ENCODE measurements at regions not wholly inside any gene's neighbourhood (a gene's known extent, or its start where the extent isn't known, plus 50 kb on each side); places are given as distances from the start of the nearest gene placed in this dataset.

DNA sequence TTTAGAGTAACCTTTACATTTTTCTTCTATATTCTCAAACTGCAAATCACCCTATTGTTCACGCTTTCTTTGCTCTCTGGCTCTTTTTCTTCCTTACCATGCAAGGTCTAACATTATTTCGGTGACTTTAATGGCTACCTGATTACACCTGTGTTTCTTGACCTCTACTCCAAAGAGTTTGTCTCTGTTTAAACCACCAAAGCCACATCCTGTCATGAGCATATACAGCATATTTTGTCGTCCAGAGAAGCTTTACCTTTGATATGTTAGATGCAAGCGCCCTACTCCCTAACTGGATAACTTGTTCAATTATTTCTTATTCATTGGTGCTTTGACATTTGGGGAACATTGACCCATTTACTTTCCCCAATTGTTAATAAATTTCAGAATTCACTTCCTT is 565.1 kb upstream of the GCFC2 start:
- Histone ChIP-seq H3K4me3 (ENCODE audit: low read depth, low read length) (no peak overlapping the region), H3K36me3 (ENCODE audit: insufficient read depth) (no peaks in the 10 kb centered on the region), H3K4me1 (ENCODE audit: insufficient read depth) (no peaks in the 10 kb centered on the region), H3K27ac (ENCODE audit: low read depth) (no peak overlapping the region)
- 88% methylated on average over 4 of the region's 4 CpGs for WGBS
- no peak for DNase-seq (ENCODE audit: extremely low spot score)

DNA sequence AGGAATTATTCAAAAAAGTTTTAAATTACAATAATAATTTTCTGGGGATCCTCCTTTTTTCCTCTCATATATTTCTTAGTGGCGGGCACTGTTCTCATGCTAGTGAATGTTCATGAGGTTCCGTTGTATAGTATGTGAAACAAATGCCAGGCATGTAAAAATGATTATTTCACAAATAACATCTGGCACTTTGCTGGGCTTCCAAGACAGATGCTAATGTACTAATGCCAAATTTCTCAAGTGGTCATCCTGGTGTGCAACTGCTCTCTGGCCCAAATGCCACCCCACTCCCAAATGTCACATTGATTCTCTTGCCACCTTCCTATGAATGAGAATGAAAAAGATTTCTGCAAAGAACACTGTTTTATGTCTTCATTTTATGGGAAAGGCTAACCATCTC is 564.0 kb upstream of the GCFC2 start:
- Histone ChIP-seq H3K4me1 (ENCODE audit: insufficient read depth) (no peaks in the 10 kb centered on the region), H3K27ac (ENCODE audit: low read depth) (no peak overlapping the region), H3K4me3 (ENCODE audit: low read depth, low read length) (no peak overlapping the region), H3K36me3 (ENCODE audit: insufficient read depth) (no peaks in the 10 kb centered on the region)
- 87% methylated on average over 2 of the region's 2 CpGs for WGBS
- no peak for DNase-seq (ENCODE audit: extremely low spot score)

DNA sequence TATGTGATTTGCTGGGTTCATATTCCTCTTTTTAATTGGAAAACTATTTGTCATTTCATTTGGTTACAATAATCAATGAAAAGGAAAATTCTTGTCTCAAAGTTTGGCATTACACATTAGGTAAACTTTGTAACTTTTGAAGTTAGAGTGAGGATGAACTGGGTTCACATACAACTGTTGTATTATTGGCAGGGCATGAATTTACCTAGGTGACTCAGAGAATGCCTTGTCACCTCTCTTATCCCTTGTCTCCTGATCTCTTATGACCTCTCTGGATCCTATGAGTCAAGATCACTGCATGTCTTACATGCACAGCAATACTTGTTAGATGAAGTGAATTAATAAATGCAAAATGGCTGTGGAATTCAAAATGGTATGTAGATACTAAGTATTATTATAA is 563.4 kb upstream of the GCFC2 start:
- no peak for DNase-seq (ENCODE audit: extremely low spot score)
- no peak overlapping the region for H3K27ac ChIP-seq (ENCODE audit: low read depth)
- H3K4me3 ChIP-seq (ENCODE audit: low read depth, low read length), result no peak overlapping the region
- H3K4me1 ChIP-seq (ENCODE audit: insufficient read depth), result no peaks in the 10 kb centered on the region
- H3K36me3 ChIP-seq (ENCODE audit: insufficient read depth), result no peaks in the 10 kb centered on the region

DNA sequence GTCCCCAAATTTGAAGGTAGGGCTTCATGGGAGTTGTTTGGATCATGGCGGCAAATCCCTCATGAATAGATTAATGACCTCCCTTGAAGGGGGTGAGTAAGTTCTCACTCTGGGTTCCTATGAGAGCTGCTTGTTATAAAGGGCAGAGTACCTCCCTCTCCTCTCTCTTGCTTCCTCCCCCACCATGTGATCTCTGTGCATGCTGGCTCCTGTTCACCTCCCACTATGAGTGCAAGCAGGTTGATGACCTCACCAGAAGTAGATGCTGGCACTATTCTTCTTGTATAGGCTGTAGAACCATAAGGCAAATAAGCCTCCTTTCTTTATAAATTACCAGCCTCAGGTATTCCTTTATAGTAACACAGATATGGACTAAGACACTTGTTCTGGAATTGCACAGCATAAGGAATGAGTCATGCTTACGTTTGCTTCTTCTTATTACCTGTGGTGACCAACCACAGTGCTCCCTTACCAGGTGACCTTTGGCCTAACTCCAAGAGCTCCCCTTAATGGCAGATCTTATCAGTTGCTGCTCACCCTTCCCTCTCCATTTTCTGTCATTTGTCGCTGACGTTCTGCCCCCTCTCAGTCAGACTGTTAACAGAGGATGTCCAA is 559.5 kb upstream of the GCFC2 start:
- WGBS, result 64% methylated on average over 4 of the region's 4 CpGs
- no peak for DNase-seq (ENCODE audit: extremely low spot score)
- H3K4me3 ChIP-seq (ENCODE audit: low read depth, low read length), result no peak overlapping the region
- H3K27ac ChIP-seq (ENCODE audit: low read depth), result no peak overlapping the region
- no peaks in the 10 kb centered on the region for H3K4me1 ChIP-seq (ENCODE audit: insufficient read depth)
- H3K36me3 ChIP-seq (ENCODE audit: insufficient read depth), result no peaks in the 10 kb centered on the region

DNA sequence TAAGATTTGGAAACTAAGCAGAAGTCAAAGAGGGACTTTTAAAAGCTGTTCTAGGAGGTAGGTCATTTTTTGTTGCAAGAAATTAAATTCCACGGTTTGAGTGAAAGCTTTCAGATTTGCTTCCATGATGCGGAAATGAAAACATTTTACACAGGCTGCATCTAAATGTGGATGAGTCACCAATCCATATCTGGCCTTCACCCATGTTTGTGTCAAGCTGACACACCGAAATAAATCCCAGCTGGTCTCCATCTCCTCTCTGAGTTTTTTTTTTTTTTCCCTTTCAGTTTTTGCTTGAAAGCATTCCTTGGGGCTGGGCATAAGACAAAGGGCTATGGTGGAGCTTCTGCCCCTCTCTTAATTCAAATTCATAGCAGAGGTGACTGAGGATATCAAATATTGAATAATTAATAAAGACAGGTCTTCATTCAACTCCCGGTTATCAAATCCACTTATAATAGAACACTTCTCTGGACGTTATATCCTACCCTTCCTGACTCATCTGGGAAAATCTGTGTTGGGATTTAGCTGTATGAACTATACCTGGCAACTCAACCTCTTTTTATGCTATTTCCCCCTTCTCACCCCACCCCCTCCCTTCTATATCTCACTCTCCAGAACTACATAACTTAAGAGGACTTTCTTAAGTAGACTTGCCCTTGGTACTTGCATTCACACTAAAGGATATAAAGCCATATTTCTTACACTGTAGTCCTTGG is 558.3 kb upstream of the GCFC2 start:
- 39% methylated on average over 5 of the region's 5 CpGs for WGBS
- DNase-seq (ENCODE audit: extremely low spot score), result no peak
- Histone ChIP-seq H3K4me3 (ENCODE audit: low read depth, low read length) (no peak overlapping the region), H3K36me3 (ENCODE audit: insufficient read depth) (no peaks in the 10 kb centered on the region), H3K27ac (ENCODE audit: low read depth) (no peak overlapping the region), H3K4me1 (ENCODE audit: insufficient read depth) (no peaks in the 10 kb centered on the region)

DNA sequence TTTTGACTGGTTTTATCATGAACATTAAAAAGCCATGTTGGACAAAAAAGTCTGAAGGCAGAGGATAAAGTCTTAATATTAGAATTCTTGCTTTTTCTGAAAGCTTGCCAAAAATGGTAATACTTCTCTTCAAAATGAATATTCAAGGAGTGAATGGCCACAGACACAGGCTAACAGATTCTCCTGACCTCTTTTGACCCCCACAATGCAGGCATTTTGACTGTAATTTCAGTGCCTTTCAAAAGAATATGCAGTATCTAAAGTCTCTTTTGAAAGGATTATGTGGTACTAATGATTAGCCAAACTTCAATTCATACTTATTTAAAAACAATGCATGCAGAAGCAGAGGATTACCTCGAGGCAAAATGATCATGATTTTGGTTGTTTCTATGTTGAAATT is 557.8 kb upstream of the GCFC2 start:
- H3K36me3 ChIP-seq (ENCODE audit: insufficient read depth), result no peaks in the 10 kb centered on the region
- no peak for DNase-seq (ENCODE audit: extremely low spot score)
- H3K27ac ChIP-seq (ENCODE audit: low read depth), result no peak overlapping the region
- no peak overlapping the region for H3K4me3 ChIP-seq (ENCODE audit: low read depth, low read length)
- WGBS, result 18% methylated on average over 1 of the region's 1 CpG
- H3K4me1 ChIP-seq (ENCODE audit: insufficient read depth), result no peaks in the 10 kb centered on the region

DNA sequence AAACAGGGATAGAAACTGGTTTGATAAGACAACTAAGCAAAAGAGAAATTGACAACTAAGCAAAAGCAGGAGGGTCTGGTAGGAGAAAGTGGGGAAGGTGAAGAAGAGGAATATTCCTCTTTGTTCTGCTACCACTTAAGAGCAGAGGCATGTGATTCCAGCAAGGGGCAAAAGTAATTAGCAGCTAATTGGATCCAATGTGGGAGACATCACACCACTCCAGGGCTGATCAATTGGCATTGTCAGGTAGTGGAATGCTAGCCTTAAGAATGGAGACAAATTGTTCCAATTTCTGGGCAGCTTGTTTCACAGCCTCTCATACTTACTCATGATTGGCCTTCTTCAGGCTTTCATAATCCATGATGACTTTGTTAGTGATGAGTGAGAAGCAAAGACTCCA is 547.1 kb upstream of the GCFC2 start:
- H3K27ac ChIP-seq (ENCODE audit: low read depth), result no peak overlapping the region
- H3K36me3 ChIP-seq (ENCODE audit: insufficient read depth), result no peaks in the 10 kb centered on the region
- DNase-seq (ENCODE audit: extremely low spot score), result no peak
- no peak overlapping the region for H3K4me3 ChIP-seq (ENCODE audit: low read depth, low read length)
- H3K4me1 ChIP-seq (ENCODE audit: insufficient read depth), result no peaks in the 10 kb centered on the region

DNA sequence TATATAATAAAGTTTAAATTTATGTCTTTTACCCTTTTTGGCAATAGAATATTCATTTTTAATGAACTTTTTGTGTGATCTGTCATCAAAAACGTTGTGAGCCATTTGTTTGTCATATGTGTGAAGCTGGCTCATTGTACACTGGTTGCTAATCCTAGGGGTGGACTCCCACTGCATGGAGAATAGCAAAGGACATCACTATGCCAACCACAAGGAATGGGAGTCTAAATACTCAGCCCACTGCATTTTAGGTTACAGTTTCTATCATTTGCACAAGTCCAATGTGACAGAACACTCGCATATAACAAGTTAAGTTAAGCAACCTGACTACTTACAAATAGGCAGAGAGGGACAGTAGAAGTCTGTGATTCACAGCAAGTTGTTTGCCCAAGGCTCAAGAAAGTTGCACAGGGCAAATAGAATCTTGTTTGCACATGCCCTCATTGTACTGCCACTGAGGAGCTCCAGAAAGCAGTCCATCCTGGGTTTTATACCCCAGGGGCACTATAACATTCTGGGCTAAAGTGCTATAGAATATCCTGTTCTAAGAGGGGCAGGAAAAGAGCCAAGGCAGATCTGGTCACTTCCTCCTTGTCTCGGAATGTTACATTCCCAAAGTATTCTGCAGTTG is 545.9 kb upstream of the GCFC2 start:
- Histone ChIP-seq H3K36me3 (ENCODE audit: insufficient read depth) (no peaks in the 10 kb centered on the region), H3K27ac (ENCODE audit: low read depth) (no peak overlapping the region), H3K4me1 (ENCODE audit: insufficient read depth) (no peaks in the 10 kb centered on the region), H3K4me3 (ENCODE audit: low read depth, low read length) (no peak overlapping the region)
- DNase-seq (ENCODE audit: extremely low spot score), result no peak
- 44% methylated on average over 3 of the region's 3 CpGs for WGBS

DNA sequence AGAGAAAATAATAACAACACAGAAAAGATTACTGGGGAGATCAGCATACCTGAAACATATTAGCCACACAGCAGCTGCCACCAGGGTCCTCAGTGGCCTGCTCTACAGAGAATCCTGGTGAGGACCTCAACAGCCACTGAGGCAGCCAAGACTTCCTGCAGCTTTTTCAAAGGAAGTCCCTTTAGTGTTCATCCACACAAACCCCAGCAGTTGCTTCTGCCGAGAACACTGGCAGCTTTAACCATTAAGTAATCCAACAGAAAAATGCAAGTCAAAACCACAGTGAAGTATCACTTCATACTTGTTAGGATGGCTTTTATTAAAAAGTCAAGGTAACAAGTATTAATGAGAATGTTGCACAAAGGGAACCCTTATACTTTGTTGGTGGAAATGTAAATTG is 542.0 kb upstream of the GCFC2 start:
- H3K36me3 ChIP-seq (ENCODE audit: insufficient read depth), result no peaks in the 10 kb centered on the region
- H3K4me1 ChIP-seq (ENCODE audit: insufficient read depth), result no peaks in the 10 kb centered on the region
- no peak overlapping the region for H3K4me3 ChIP-seq (ENCODE audit: low read depth, low read length)
- DNase-seq (ENCODE audit: extremely low spot score), result no peak
- no peak overlapping the region for H3K27ac ChIP-seq (ENCODE audit: low read depth)
- WGBS, result 44% methylated on average over 1 of the region's 1 CpG

DNA sequence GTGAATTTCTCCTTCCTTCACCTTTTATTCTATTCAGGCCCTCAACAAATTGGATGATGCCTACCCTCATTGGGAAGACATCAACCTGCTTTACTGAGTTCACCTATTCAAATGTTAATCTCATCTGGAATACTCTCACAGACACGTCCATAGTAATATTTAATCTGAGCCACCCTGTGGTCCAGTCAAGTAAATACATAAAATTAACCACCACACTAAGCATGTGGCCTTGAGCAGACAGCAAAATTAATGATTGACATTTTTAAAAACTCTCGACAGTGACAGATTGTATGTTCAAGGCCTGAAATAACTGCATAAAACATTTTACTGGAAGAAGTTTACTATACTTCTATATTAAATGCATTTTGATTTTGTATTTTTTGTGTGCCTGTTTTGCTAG is 540.6 kb upstream of the GCFC2 start:
- WGBS, result 59% methylated on average over 2 of the region's 2 CpGs
- DNase-seq (ENCODE audit: extremely low spot score), result no peak
- Histone ChIP-seq H3K4me3 (ENCODE audit: low read depth, low read length) (no peak overlapping the region), H3K27ac (ENCODE audit: low read depth) (no peak overlapping the region), H3K36me3 (ENCODE audit: insufficient read depth) (no peaks in the 10 kb centered on the region), H3K4me1 (ENCODE audit: insufficient read depth) (no peaks in the 10 kb centered on the region)

DNA sequence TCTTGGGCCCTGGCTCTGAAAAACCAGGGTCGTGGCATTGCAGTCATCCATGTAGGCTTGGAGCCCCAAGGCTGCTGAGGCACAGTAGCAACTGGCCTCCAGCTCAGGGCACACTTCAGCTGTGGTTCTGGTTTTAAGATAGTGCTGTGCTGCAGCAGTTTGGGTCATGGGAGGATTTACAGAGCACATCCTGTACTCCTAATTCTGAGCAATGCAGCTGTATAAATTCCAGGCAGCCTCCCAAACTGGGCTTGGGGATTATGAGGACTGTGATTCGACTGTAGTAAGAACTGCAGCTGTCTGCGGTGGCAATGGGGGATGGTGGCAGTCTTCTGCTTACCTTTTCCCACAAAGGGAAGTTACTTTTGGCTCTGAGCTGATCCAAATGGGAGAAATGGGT is 536.3 kb upstream of the GCFC2 start:
- Histone ChIP-seq H3K36me3 (ENCODE audit: insufficient read depth) (no peaks in the 10 kb centered on the region), H3K27ac (ENCODE audit: low read depth) (no peak overlapping the region), H3K4me3 (ENCODE audit: low read depth, low read length) (no peak overlapping the region), H3K4me1 (ENCODE audit: insufficient read depth) (no peaks in the 10 kb centered on the region)
- WGBS, result 66% methylated on average over 3 of the region's 3 CpGs
- DNase-seq (ENCODE audit: extremely low spot score), result no peak

DNA sequence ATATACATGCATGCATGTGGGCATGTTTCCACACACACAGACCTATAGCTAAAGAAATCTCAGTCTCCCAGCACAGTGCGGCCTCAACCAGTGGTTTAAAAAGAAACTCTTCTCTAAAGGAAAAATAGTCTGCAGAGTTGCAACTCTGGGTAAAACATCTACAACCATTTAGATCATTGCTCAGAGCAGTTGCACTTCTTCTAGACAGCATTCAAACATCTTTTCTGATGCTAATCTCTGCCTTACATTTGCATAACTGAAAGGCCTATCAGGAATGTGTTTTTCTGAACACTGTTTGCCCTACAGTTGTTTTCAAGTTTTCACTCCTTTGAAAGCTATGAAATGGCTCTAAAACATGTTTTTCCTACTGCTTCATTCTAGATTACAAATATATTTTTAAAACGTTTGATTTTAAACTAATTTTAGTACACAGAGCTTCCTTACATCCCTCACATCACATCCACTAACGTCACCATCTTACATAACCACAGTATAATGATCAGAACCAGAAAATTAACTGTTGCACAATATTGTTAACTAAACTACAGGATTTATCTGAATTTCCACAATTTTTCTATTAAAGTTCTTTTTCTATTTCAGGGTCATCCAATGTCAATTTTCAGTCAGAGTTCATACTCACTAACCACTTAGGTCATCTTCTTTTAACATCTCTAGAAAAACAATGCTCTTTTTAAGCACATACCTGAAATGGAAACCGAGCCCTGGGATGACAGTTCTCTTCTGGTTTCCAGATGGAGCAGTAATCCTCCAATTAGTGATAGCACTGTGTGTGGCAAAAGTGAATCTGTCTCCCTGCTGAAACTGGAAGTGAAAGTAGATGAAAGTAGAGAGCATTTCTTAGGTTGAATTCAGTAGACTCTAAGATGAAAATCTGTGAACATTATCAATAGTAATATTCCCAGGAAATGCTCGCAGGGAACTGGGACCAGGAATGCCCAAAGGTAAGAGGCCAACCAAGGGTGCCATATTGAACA is 501.6 kb upstream of the GCFC2 start:
- Histone ChIP-seq H3K27ac (ENCODE audit: low read depth) (no peak overlapping the region), H3K36me3 (ENCODE audit: insufficient read depth) (no peaks in the 10 kb centered on the region), H3K4me3 (ENCODE audit: low read depth, low read length) (no peak overlapping the region), H3K4me1 (ENCODE audit: insufficient read depth) (no peaks in the 10 kb centered on the region)
- 65% methylated on average over 5 of the region's 5 CpGs for WGBS
- DNase-seq (ENCODE audit: extremely low spot score), result no peak

DNA sequence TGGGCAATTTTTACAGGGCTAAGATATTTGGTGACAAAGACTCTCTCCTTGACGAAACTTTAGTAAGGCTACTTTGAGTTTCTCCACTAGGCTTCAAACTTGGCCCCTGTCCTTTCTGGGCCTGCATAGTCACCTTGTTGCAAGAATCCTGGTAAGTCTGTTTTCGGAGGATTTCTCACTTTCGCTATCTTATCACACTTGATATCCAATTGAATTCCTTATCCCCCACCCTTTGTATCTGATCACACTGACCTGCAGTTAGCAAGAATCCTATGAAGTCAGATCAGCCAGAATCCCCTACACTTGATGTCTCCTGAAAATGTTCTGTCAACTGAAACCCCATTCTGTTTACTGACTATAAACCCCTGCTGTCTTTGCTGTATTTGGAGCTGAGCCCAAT is 499.8 kb upstream of the GCFC2 start:
- H3K36me3 ChIP-seq (ENCODE audit: insufficient read depth), result no peaks in the 10 kb centered on the region
- no peak overlapping the region for H3K27ac ChIP-seq (ENCODE audit: low read depth)
- no peak for DNase-seq (ENCODE audit: extremely low spot score)
- H3K4me3 ChIP-seq (ENCODE audit: low read depth, low read length), result no peak overlapping the region
- WGBS, result 73% methylated on average over 3 of the region's 3 CpGs
- H3K4me1 ChIP-seq (ENCODE audit: insufficient read depth), result no peaks in the 10 kb centered on the region
